Activated CD4-positive, alpha-beta T cell treated with anti-CD3 and anti-CD28 coated beads, Interleukin-2, amount 10 ng/mL, durations not matched to agents 24 days and 14 days (primary cell): ENCODE measurements at regions not wholly inside any gene's neighbourhood (a gene's known extent, or its start where the extent isn't known, plus 50 kb on each side); places are given as distances from the start of the nearest gene placed in this dataset.
"Not testable (repeated sequence)": the region's sequence is repeated elsewhere in the genome, so short reads cannot be mapped to it uniquely, and the experiment has no call there.

ENCODE experiments used
- DNase-seq: peaks from one replicate; pipeline ENCODE4 v3.0.0; 2022
- H3K27ac Mint-ChIP-seq: one replicate; pipeline ENCODE4 v1.8.0; 2022; ENCODE audit warnings: mild to moderate bottlenecking, mixed read lengths
- H3K27me3 Mint-ChIP-seq: one replicate; pipeline ENCODE4 v1.8.0; 2022; ENCODE audit warnings: mixed read lengths
- H3K36me3 Mint-ChIP-seq: one replicate; pipeline ENCODE4 v1.8.0; 2022; ENCODE audit warnings: low read depth, mild to moderate bottlenecking, mixed read lengths
- H3K4me1 Mint-ChIP-seq: one replicate; pipeline ENCODE4 v1.8.0; 2021; ENCODE audit warnings: mixed read lengths
- H3K4me3 Mint-ChIP-seq: one replicate; pipeline ENCODE4 v1.8.0; 2022; ENCODE audit warnings: mild to moderate bottlenecking, moderate library complexity, mixed read lengths
- H3K9me3 Mint-ChIP-seq: one replicate; pipeline ENCODE4 v1.8.0; 2021; ENCODE audit warnings: mixed read lengths
- intact Hi-C: fragments of 100-400 bp; cut with micrococcal nuclease; formaldehyde crosslinking; loops from one replicate; pipeline ENCODE4 v1.15.1; 2023

GRCh38 chr3:164352991-164353390, 725.3 kb downstream of the SI start:
- no peak for DNase-seq
- Mint-ChIP-seq H3K4me1 (no peaks in the 10 kb centered on the region), H3K4me3 (no peak overlapping the region), H3K27me3 (no peaks in the 10 kb centered on the region), H3K27ac (no peak overlapping the region), H3K9me3 (no peaks in the 10 kb centered on the region), H3K36me3 (no peaks in the 10 kb centered on the region)
- intact Hi-C loops: no loop called here

GRCh38 chr3:164351131-164351530, 727.2 kb downstream of the SI start:
- peaks cover 4% of the 10 kb centered on the region for H3K9me3 Mint-ChIP-seq
- no peak overlapping the region for H3K4me3 Mint-ChIP-seq
- H3K27ac Mint-ChIP-seq: no peak overlapping the region
- H3K36me3 Mint-ChIP-seq: no peaks in the 10 kb centered on the region
- intact Hi-C loops: no loop called here
- DNase-seq: no peak
- no peaks in the 10 kb centered on the region for H3K4me1 Mint-ChIP-seq
- no peaks in the 10 kb centered on the region for H3K27me3 Mint-ChIP-seq

GRCh38 chr3:164342206-164342605, 736.1 kb downstream of the SI start:
- H3K27ac Mint-ChIP-seq, H3K27me3 Mint-ChIP-seq, H3K4me1 Mint-ChIP-seq, H3K36me3 Mint-ChIP-seq, DNase-seq, H3K4me3 Mint-ChIP-seq, intact Hi-C loops: not testable (repeated sequence)
- H3K9me3 Mint-ChIP-seq: peaks cover 12% of the 10 kb centered on the region

DNA sequence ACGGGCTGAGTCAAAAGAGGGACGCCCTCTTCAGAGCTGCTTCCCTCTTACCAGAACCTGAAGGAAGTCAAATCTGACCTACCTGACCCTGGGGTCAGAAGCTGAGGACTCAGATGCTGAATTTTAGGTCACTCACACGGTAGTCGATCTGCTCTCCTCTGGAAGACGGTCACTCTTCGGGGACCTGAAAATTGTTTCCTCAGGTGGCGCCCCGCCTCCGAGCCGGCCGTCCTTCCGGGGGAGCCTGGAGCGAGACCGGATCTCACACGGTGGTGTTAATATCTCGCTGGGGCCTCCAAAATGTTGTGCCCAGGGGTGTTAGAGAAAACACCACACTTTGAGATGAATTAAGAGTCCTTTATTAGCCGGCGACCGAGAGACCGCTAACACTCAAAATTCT, 737.2 kb downstream of the SI start:
- intact Hi-C loops: no loop called here
- H3K4me3 Mint-ChIP-seq: no peak overlapping the region
- H3K27me3 Mint-ChIP-seq: no peaks in the 10 kb centered on the region
- no peaks in the 10 kb centered on the region for H3K36me3 Mint-ChIP-seq
- DNase-seq: no peak
- H3K4me1 Mint-ChIP-seq: no peaks in the 10 kb centered on the region
- peaks cover 14% of the 10 kb centered on the region for H3K9me3 Mint-ChIP-seq
- no peak overlapping the region for H3K27ac Mint-ChIP-seq

- Mint-ChIP-seq H3K4me1 (no peaks in the 10 kb centered on the region), H3K27me3 (no peaks in the 10 kb centered on the region), H3K27ac (no peak overlapping the region), H3K4me3 (no peak overlapping the region), H3K36me3 (no peaks in the 10 kb centered on the region), H3K9me3 (peaks cover 12% of the 10 kb centered on the region)
- intact Hi-C loops: no loop called here
- no peak for DNase-seq
Observed at GRCh38 chr3:164340273-164340672, 738.0 kb downstream of the SI start.

- DNase-seq: no peak
- H3K4me3 Mint-ChIP-seq: no peak overlapping the region
- no peak overlapping the region for H3K27ac Mint-ChIP-seq
- intact Hi-C loops: no loop called here
- H3K9me3 Mint-ChIP-seq: peaks cover 9% of the 10 kb centered on the region
- no peaks in the 10 kb centered on the region for H3K36me3 Mint-ChIP-seq
- no peaks in the 10 kb centered on the region for H3K4me1 Mint-ChIP-seq
- no peaks in the 10 kb centered on the region for H3K27me3 Mint-ChIP-seq
Observed at GRCh38 chr3:164332831-164333802, 745.2 kb downstream of the SI start.

- H3K27ac Mint-ChIP-seq: no peak overlapping the region
- no peaks in the 10 kb centered on the region for H3K4me1 Mint-ChIP-seq
- H3K4me3 Mint-ChIP-seq: no peak overlapping the region
- H3K36me3 Mint-ChIP-seq: no peaks in the 10 kb centered on the region
- DNase-seq: no peak
- intact Hi-C loops: no loop called here
- H3K27me3 Mint-ChIP-seq: no peaks in the 10 kb centered on the region
- H3K9me3 Mint-ChIP-seq: no peaks in the 10 kb centered on the region
Observed at GRCh38 chr3:164326714-164327113, 751.6 kb downstream of the SI start.

- Mint-ChIP-seq H3K9me3 (no peaks in the 10 kb centered on the region), H3K27ac (no peak overlapping the region)
Observed at GRCh38 chr3:164320962-164321361, 757.3 kb downstream of the SI start.

GRCh38 chr3:164306042-164306441, 772.3 kb downstream of the SI start:
- no peak for DNase-seq
- no peaks in the 10 kb centered on the region for H3K27me3 Mint-ChIP-seq
- no peaks in the 10 kb centered on the region for H3K36me3 Mint-ChIP-seq
- intact Hi-C loops: no loop called here
- no peaks in the 10 kb centered on the region for H3K4me1 Mint-ChIP-seq
- no peak overlapping the region for H3K27ac Mint-ChIP-seq
- no peaks in the 10 kb centered on the region for H3K9me3 Mint-ChIP-seq
- H3K4me3 Mint-ChIP-seq: no peak overlapping the region

More at GRCh38 chr3:164320962-164321361, 757.3 kb downstream of the SI start:
- Mint-ChIP-seq H3K36me3 (no peaks in the 10 kb centered on the region), H3K4me3 (no peak overlapping the region), H3K27me3 (no peaks in the 10 kb centered on the region), H3K4me1 (no peaks in the 10 kb centered on the region)
- intact Hi-C loops: no loop called here
- no peak for DNase-seq

GRCh38 chr3:164303894-164304293, 774.4 kb downstream of the SI start:
- intact Hi-C loops: no loop called here

DNA sequence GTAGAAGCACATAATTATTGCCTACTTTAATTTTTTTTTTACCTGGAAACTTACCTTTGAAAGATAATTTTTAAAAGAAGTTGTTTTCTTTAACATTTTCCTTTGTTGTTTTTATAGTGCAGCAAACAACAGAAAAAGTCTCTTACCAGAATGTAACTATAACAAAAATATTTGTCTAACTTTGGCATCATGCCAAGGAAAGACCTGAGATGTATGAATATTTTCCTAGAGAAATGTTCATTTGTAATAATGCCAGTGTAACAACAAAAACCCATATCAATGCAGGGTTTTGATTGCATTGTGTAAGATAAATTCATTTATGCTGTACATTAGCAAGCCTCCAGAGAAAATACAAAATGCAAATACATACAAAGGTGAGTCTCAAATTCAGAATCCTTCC, 775.7 kb downstream of the SI start:
- no peak overlapping the region for H3K27ac Mint-ChIP-seq
- H3K27me3 Mint-ChIP-seq: no peaks in the 10 kb centered on the region
- no peaks in the 10 kb centered on the region for H3K4me1 Mint-ChIP-seq
- no peaks in the 10 kb centered on the region for H3K36me3 Mint-ChIP-seq
- H3K9me3 Mint-ChIP-seq: no peaks in the 10 kb centered on the region
- H3K4me3 Mint-ChIP-seq: no peak overlapping the region
- intact Hi-C loops: no loop called here
- DNase-seq: no peak

More at GRCh38 chr3:164303894-164304293, 774.4 kb downstream of the SI start:
- DNase-seq: no peak
- H3K36me3 Mint-ChIP-seq: no peaks in the 10 kb centered on the region
- H3K27me3 Mint-ChIP-seq: no peaks in the 10 kb centered on the region
- no peaks in the 10 kb centered on the region for H3K9me3 Mint-ChIP-seq
- H3K27ac Mint-ChIP-seq: no peak overlapping the region
- no peaks in the 10 kb centered on the region for H3K4me1 Mint-ChIP-seq
- no peak overlapping the region for H3K4me3 Mint-ChIP-seq

GRCh38 chr3:164291486-164291885, 786.8 kb downstream of the SI start:
- H3K4me3 Mint-ChIP-seq, intact Hi-C loops, H3K27ac Mint-ChIP-seq, DNase-seq, H3K9me3 Mint-ChIP-seq, H3K27me3 Mint-ChIP-seq, H3K36me3 Mint-ChIP-seq, H3K4me1 Mint-ChIP-seq: not testable (repeated sequence)

DNA sequence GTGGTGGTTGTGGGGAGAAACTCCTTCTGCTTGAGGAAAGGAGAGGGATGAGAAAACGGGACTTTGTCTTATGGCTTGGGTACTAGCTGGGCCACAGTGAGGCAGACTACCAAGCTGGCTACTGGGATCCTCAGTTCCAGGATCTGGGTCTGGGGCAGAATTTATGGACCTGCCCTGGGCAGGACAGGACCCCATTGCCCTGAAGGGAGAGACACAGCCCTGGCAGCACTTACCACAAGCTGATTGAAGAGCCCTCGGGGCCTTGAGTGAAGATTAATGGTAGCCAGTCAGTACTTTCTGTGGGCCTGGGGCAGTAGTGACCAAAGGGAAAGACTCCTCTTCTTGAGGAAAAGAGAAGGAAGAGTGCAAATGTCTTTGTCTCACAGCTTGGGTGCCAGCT, 799.7 kb downstream of the SI start:
- intact Hi-C loops: no loop called here
- no peak for DNase-seq
- Mint-ChIP-seq H3K27ac (no peak overlapping the region), H3K9me3 (no peaks in the 10 kb centered on the region), H3K27me3 (no peaks in the 10 kb centered on the region), H3K4me3 (no peak overlapping the region), H3K36me3 (no peaks in the 10 kb centered on the region), H3K4me1 (no peaks in the 10 kb centered on the region)

DNA sequence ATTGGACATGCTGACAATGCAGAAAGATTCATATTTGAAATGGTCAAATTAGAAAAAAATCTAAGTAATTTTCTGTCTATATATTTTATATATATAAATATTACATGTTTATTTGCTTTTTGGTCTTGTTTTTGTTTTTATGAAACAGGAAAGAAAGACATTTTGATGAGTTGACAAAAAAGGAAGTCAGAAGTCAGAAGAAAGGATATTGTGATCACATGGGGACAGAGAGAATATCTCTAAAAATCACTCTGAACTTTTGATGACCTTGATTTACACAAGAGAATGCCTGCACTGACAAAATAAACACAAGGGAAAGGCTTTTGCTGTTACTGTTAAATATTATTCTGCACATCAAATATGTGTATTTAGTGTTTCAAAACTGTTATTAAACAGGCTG, 811.2 kb downstream of the SI start:
- no peaks in the 10 kb centered on the region for H3K27me3 Mint-ChIP-seq
- no peaks in the 10 kb centered on the region for H3K36me3 Mint-ChIP-seq
- no peaks in the 10 kb centered on the region for H3K4me1 Mint-ChIP-seq
- H3K4me3 Mint-ChIP-seq: no peak overlapping the region
- no peak for DNase-seq
- no peak overlapping the region for H3K27ac Mint-ChIP-seq
- intact Hi-C loops: no loop called here
- peaks cover 8% of the 10 kb centered on the region for H3K9me3 Mint-ChIP-seq

DNA sequence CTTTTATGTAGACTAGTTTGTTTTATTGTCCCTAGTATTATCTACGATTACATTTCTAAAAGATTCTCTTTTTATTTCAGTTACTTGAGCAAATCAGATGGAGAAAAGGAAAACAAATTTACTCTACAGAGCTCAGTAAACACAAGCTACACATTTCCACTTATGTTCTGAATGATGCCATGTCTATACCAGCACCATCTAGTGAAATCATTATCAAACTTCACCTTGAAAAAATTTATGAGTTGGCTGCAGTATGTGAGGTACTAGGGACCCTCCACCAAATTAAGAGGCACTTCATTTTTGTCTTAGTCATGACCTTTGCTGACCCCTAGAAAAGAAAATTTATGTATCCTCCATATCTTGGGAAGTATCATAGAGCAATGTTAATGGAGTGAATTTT, 827.4 kb downstream of the SI start:
- Mint-ChIP-seq H3K36me3 (no peaks in the 10 kb centered on the region), H3K27ac (no peak overlapping the region), H3K27me3 (no peaks in the 10 kb centered on the region), H3K9me3 (no peaks in the 10 kb centered on the region), H3K4me1 (no peaks in the 10 kb centered on the region), H3K4me3 (no peak overlapping the region)
- intact Hi-C loops: no loop called here
- DNase-seq: no peak
